ENCODE measurements at regions not wholly inside any gene's neighbourhood (a gene's known extent, or its start where the extent isn't known, plus 50 kb on each side); places are given as distances from the start of the nearest gene placed in this dataset.

GRCh38 chr14:48401321-48401720, 725.9 kb upstream of the MDGA2 start:
- no peak for DNase-seq (ENCODE audit: low spot score)
- Mint-ChIP-seq H3K4me1 (ENCODE audit: low read depth) (no peaks in the 10 kb centered on the region), H3K36me3 (ENCODE audit: low read depth) (no peaks in the 10 kb centered on the region), H3K4me3 (ENCODE audit: unreplicated experiment) (no peak overlapping the region), H3K27me3 (ENCODE audit: low read depth) (peaks cover 4% of the 10 kb centered on the region), H3K9me3 (ENCODE audit: low read depth) (no peaks in the 10 kb centered on the region), H3K27ac (ENCODE audit: unreplicated experiment) (no peak overlapping the region)
- TF ChIP-seq CTCF (IDR thresholded peaks at IDR 0.05), result no peak

GRCh38 chr14:48398675-48399282, 723.4 kb upstream of the MDGA2 start:
- H3K36me3 Mint-ChIP-seq (ENCODE audit: low read depth), result no peaks in the 10 kb centered on the region
- no peaks in the 10 kb centered on the region for H3K4me1 Mint-ChIP-seq (ENCODE audit: low read depth)
- TF ChIP-seq CTCF (IDR thresholded peaks at IDR 0.05), result peak; percentile 83
- peaks cover 4% of the 10 kb centered on the region for H3K27me3 Mint-ChIP-seq (ENCODE audit: low read depth)
- H3K9me3 Mint-ChIP-seq (ENCODE audit: low read depth), result no peaks in the 10 kb centered on the region
- no peak overlapping the region for H3K27ac Mint-ChIP-seq (ENCODE audit: unreplicated experiment)
- DNase-seq (ENCODE audit: low spot score), result no peak
- no peak overlapping the region for H3K4me3 Mint-ChIP-seq (ENCODE audit: unreplicated experiment)

- Mint-ChIP-seq H3K27ac (ENCODE audit: unreplicated experiment) (no peak overlapping the region), H3K4me1 (ENCODE audit: low read depth) (no peaks in the 10 kb centered on the region), H3K27me3 (ENCODE audit: low read depth) (peaks cover 10% of the 10 kb centered on the region), H3K9me3 (ENCODE audit: low read depth) (no peaks in the 10 kb centered on the region), H3K4me3 (ENCODE audit: unreplicated experiment) (no peak overlapping the region), H3K36me3 (ENCODE audit: low read depth) (no peaks in the 10 kb centered on the region)
- DNase-seq (ENCODE audit: low spot score), result no peak
- no peak for TF ChIP-seq CTCF (IDR thresholded peaks at IDR 0.05)
Observed at GRCh38 chr14:48391661-48392060, 716.3 kb upstream of the MDGA2 start.

GRCh38 chr14:48390346-48390745, 714.9 kb upstream of the MDGA2 start:
- no peaks in the 10 kb centered on the region for H3K9me3 Mint-ChIP-seq (ENCODE audit: low read depth)
- H3K27ac Mint-ChIP-seq (ENCODE audit: unreplicated experiment), result no peak overlapping the region
- H3K4me1 Mint-ChIP-seq (ENCODE audit: low read depth), result no peaks in the 10 kb centered on the region
- no peak overlapping the region for H3K4me3 Mint-ChIP-seq (ENCODE audit: unreplicated experiment)
- DNase-seq (ENCODE audit: low spot score), result no peak
- no peak for TF ChIP-seq CTCF (IDR thresholded peaks at IDR 0.05)
- H3K27me3 Mint-ChIP-seq (ENCODE audit: low read depth), result peaks cover 10% of the 10 kb centered on the region
- no peaks in the 10 kb centered on the region for H3K36me3 Mint-ChIP-seq (ENCODE audit: low read depth)

GRCh38 chr14:48384821-48385220, 709.4 kb upstream of the MDGA2 start:
- H3K4me3 Mint-ChIP-seq (ENCODE audit: unreplicated experiment), result no peak overlapping the region
- TF ChIP-seq CTCF (IDR thresholded peaks at IDR 0.05), result no peak
- H3K27ac Mint-ChIP-seq (ENCODE audit: unreplicated experiment), result no peak overlapping the region
- no peaks in the 10 kb centered on the region for H3K36me3 Mint-ChIP-seq (ENCODE audit: low read depth)
- peaks cover under 1% of the 10 kb centered on the region for H3K9me3 Mint-ChIP-seq (ENCODE audit: low read depth)
- H3K4me1 Mint-ChIP-seq (ENCODE audit: low read depth), result no peaks in the 10 kb centered on the region
- DNase-seq (ENCODE audit: low spot score), result no peak
- peaks cover 3% of the 10 kb centered on the region for H3K27me3 Mint-ChIP-seq (ENCODE audit: low read depth)

Measured in chondrocyte (in vitro differentiated cells).